Chondrocyte (in vitro differentiated cells): ENCODE measurements at regions not wholly inside any gene's neighbourhood (a gene's known extent, or its start where the extent isn't known, plus 50 kb on each side); places are given as distances from the start of the nearest gene placed in this dataset.

Experiments used
- DNase-seq: peaks from one replicate; pipeline ENCODE4 v3.0.0; 2021; ENCODE audit warnings: mixed read lengths, low spot score
- H3K27ac Mint-ChIP-seq: one replicate; pipeline ENCODE4 v1.8.0; 2021; ENCODE audit warnings: mild to moderate bottlenecking, moderate library complexity, mixed read lengths; ENCODE audit not compliant: unreplicated experiment
- H3K27me3 Mint-ChIP-seq: 2 replicates; pipeline ENCODE4 v1.8.0; 2021; ENCODE audit warnings: low read depth, mixed read lengths
- H3K36me3 Mint-ChIP-seq: 2 replicates; pipeline ENCODE4 v1.8.0; 2021; ENCODE audit warnings: low read depth, mixed read lengths
- H3K4me1 Mint-ChIP-seq: 2 replicates; pipeline ENCODE4 v1.8.0; 2021; ENCODE audit warnings: low read depth, mild to moderate bottlenecking, mixed read lengths
- H3K4me3 Mint-ChIP-seq: one replicate; pipeline ENCODE4 v1.8.0; 2021; ENCODE audit warnings: mild to moderate bottlenecking, moderate library complexity, mixed read lengths; ENCODE audit not compliant: unreplicated experiment
- H3K9me3 Mint-ChIP-seq: 2 replicates; pipeline ENCODE4 v1.8.0; 2021; ENCODE audit warnings: low read depth, mixed read lengths
- TF ChIP-seq, protein P1 (sequence below): fragments of 200-600 bp; sonication (generic); IDR thresholded peaks from 2 replicates; pipeline ENCODE4 v1.5.0; 2021; ENCODE audit warnings: antibody characterized with exemption, mild to moderate bottlenecking, moderate library complexity

DNA sequence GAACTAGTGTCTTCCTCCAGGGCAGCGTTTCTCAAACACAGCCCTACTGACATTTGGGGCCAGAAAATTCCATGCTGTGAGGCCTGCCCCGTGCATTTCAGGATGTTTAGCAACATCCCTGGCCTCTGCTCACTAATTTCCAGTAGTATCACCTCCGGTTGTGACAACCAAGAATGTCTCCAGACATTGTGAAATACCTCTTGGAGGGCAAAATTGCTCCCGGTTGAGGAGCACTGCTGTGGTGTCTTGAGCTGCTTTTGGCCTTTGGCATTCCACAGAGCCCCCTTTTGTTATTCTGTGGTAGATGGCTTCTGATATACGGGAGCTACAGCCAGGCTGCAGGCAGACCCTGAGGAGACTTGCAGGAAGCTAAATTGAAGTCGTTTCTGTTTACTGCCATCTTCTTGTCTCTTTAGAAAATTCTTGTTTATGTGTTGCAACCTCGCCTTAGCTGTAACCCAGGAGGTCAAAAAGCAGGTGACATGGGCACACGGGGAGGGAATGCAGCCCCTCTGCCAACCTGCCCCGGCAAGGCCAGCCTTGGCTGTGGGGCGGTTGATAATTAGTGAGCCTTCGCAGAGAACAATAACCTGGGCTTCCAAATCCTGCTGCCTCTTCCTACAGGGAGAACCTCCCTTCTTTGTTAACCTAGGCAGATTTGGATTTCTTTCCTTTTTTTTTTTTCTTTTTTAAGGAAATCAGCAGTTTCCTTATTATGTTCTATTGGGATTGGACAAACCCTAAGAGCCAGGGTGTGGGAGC lies 74.7 kb upstream of the AKT3 start:
- H3K4me3 Mint-ChIP-seq = peak overlapping the region; percentile 20
- peaks cover 80% of the 10 kb centered on the region for H3K4me1 Mint-ChIP-seq
- H3K9me3 Mint-ChIP-seq = no peaks in the 10 kb centered on the region
- TF ChIP-seq, protein P1, sequence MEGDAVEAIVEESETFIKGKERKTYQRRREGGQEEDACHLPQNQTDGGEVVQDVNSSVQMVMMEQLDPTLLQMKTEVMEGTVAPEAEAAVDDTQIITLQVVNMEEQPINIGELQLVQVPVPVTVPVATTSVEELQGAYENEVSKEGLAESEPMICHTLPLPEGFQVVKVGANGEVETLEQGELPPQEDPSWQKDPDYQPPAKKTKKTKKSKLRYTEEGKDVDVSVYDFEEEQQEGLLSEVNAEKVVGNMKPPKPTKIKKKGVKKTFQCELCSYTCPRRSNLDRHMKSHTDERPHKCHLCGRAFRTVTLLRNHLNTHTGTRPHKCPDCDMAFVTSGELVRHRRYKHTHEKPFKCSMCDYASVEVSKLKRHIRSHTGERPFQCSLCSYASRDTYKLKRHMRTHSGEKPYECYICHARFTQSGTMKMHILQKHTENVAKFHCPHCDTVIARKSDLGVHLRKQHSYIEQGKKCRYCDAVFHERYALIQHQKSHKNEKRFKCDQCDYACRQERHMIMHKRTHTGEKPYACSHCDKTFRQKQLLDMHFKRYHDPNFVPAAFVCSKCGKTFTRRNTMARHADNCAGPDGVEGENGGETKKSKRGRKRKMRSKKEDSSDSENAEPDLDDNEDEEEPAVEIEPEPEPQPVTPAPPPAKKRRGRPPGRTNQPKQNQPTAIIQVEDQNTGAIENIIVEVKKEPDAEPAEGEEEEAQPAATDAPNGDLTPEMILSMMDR = no peak
- no peak for DNase-seq
- H3K36me3 Mint-ChIP-seq = no peaks in the 10 kb centered on the region
- H3K27me3 Mint-ChIP-seq = no peaks in the 10 kb centered on the region
- peak overlapping the region; percentile 96 for H3K27ac Mint-ChIP-seq

DNA sequence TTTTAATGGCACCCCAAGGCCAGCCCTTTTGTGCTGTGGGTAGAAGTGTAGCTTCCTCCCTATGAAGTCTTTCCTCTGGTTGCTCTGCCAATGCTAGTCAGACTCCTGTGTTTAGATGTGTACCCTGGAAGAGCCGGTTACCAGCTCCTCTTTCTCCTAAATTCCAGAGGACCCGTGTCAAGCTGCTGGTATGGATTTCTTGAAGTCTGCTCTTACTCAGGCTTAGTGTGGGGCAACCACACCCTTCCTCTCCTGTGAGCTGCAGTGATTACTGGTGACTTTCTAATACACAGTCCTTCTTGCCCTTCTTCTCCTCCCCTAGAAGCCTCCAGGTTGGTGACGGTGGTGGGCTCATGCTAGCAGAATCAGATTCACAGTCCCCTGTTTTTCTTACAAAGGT lies 74.1 kb upstream of the AKT3 start:
- Mint-ChIP-seq H3K27ac (peak overlapping the region; percentile 96), H3K36me3 (no peaks in the 10 kb centered on the region), H3K9me3 (no peaks in the 10 kb centered on the region), H3K4me1 (peaks cover 86% of the 10 kb centered on the region), H3K4me3 (peak overlapping the region; percentile 20), H3K27me3 (no peaks in the 10 kb centered on the region)
- TF ChIP-seq, protein P1 = no peak
- no peak for DNase-seq

DNA sequence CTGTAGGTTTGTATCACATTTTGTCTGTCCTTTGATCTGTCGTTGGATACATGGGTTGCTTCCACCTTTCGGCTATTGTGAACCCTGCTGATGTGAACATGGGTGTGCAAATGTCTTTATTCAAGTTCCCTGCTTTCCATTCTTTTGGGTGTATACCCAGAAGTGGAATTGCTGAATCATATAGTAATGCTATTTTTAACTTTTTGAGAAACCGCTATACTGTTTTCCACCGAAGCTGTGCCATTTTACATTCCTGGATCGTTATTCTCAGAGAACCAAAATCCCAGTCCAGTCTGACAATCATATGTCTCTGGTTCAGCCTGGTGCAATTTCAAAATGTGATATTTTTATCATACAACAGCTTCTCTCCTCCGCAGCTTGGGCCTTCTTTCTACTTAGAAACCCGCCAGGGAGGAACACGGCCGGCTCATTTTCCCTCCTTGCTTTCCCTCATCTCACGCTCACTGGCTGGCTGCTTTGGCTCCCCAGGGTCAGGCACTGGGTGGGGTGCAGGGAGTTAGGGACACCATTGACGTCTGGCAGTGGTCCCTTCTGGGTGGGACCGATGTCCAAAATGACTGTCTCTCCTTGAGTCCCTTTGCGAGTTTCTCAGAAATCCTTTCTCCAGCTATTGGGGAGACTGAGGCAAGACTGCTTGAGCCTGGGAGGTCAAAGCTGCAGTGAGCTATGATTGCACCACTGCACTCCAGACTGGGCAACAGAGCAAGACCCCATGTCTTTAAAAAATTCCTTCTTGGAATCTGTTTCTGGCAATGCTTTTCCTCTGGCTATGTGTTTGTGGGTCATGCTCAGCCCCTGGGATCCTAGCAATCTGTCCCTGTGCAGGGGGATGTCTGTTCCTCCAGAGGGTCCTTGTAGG lies 73.5 kb upstream of the AKT3 start:
- Mint-ChIP-seq H3K4me3 (no peak overlapping the region), H3K4me1 (peaks cover 88% of the 10 kb centered on the region), H3K9me3 (no peaks in the 10 kb centered on the region), H3K27ac (peak overlapping the region; percentile 96), H3K27me3 (no peaks in the 10 kb centered on the region), H3K36me3 (no peaks in the 10 kb centered on the region)
- TF ChIP-seq, protein P1 = no peak
- DNase-seq = no peak

DNA sequence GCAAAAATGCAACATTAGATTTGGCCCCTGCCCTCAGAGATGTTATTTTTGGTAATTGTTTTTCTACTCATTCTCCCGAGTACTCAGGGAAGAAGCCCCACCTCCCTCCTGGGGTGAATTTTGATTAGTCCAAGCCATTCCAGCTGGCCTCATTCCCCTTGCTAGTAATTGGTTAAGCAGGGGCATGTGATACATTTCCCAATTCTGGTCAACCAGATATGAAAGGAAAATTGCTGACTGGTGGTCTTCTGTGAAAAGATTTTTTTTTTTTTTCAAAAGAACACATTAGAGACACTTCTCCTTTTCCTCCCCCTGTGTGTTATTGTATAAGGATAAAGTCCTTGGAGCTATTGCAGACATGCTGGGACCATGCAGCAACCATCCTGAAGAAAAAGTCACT lies 71.1 kb upstream of the AKT3 start:
- DNase-seq = no peak
- H3K4me1 Mint-ChIP-seq = peaks cover 89% of the 10 kb centered on the region
- no peaks in the 10 kb centered on the region for H3K36me3 Mint-ChIP-seq
- H3K9me3 Mint-ChIP-seq = no peaks in the 10 kb centered on the region
- no peak overlapping the region for H3K27ac Mint-ChIP-seq
- H3K4me3 Mint-ChIP-seq = no peak overlapping the region
- TF ChIP-seq, protein P1 = no peak
- no peaks in the 10 kb centered on the region for H3K27me3 Mint-ChIP-seq

DNA sequence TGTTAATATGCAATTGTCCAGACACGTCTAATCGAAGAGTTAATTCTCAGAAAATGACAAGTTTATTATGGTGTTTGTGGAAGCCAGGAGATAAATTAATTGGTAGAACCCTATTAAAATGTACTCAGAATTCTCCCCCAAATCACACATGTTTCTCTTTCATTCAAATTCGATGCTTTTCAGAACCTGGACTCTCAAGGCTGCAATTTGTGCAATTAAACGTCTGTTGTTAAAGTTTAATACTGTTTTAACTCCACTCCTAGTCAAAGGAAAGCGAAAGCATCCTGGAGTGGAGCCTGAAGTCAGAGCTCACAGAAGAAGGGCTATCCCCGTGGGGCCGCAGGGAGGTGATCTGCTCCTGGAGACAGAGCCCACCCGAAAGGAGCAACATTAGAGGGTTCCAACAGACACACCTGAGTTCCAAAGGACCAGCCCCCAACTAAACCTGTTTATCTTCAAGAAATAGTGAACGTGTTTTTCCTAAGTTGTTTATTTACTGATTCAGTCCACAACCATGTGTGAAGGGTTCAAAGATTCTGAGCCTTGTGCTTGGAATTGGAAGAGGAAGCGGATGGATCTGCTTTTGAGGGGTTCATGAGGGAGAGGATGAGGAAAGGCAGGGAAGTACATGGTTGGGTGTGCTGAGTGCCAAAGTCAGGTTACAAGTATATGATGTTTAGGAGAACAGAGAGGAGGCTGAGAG lies 68.0 kb upstream of the AKT3 start:
- H3K4me1 Mint-ChIP-seq = peaks cover 61% of the 10 kb centered on the region
- no peak for DNase-seq
- no peaks in the 10 kb centered on the region for H3K36me3 Mint-ChIP-seq
- TF ChIP-seq, protein P1 = no peak
- H3K4me3 Mint-ChIP-seq = peak overlapping the region; percentile 73
- H3K27ac Mint-ChIP-seq = peak overlapping the region; percentile 69
- no peaks in the 10 kb centered on the region for H3K27me3 Mint-ChIP-seq
- H3K9me3 Mint-ChIP-seq = no peaks in the 10 kb centered on the region
